Loucy (cell line): ENCODE measurements at regions not wholly inside any gene's neighbourhood (a gene's known extent, or its start where the extent isn't known, plus 50 kb on each side); places are given as distances from the start of the nearest gene placed in this dataset.

Experiments used
- H2AFZ ChIP-seq: fragments of 200-600 bp; sonication (generic); 2 replicates; pipeline ENCODE4 v1.6.0; 2016; ENCODE audit warnings: antibody characterized with exemption, mild to moderate bottlenecking, low read length, moderate library complexity
- H3F3A ChIP-seq: fragments of 200-600 bp; 2 replicates; pipeline ENCODE4 v1.6.0; 2016; ENCODE audit warnings: antibody characterized with exemption, low read depth, mild to moderate bottlenecking
- H3K27me3 ChIP-seq: fragments of 200-600 bp; sonication (generic); 2 replicates; pipeline ENCODE4 v1.6.1; 2014; ENCODE audit warnings: low read length, mild to moderate bottlenecking; ENCODE audit not compliant: insufficient read depth, poor library complexity, severe bottlenecking
- H3K36me3 ChIP-seq: fragments of 200-600 bp; sonication (generic); 2 replicates; pipeline ENCODE4 v1.6.1; 2016; ENCODE audit warnings: low read length; ENCODE audit not compliant: insufficient read depth
- H3K4me1 ChIP-seq: fragments of 200-600 bp; sonication (generic); 2 replicates; pipeline ENCODE4 v1.5.1; 2014; ENCODE audit warnings: low read length, mild to moderate bottlenecking; ENCODE audit not compliant: insufficient read depth, poor library complexity, severe bottlenecking
- H3K4me2 ChIP-seq: fragments of 200-600 bp; sonication (generic); 2 replicates; pipeline ENCODE4 v1.6.0; 2014; ENCODE audit warnings: antibody characterized with exemption, low read length, low read depth, mild to moderate bottlenecking; ENCODE audit not compliant: poor library complexity, severe bottlenecking
- H3K4me3 ChIP-seq: fragments of 200-600 bp; sonication (generic); 2 replicates; pipeline ENCODE4 v1.5.1; 2014; ENCODE audit warnings: low read length, mild to moderate bottlenecking, mixed read lengths; ENCODE audit not compliant: poor library complexity, severe bottlenecking
- H3K79me2 ChIP-seq: fragments of 200-600 bp; sonication (generic); 2 replicates; pipeline ENCODE4 v1.6.1; 2014; ENCODE audit warnings: low read length; ENCODE audit not compliant: insufficient read depth
- H3K9ac ChIP-seq: fragments of 200-600 bp; sonication (generic); 2 replicates; pipeline ENCODE4 v1.6.0; 2014; ENCODE audit warnings: mild to moderate bottlenecking, low read depth, low read length, moderate library complexity; ENCODE audit not compliant: poor library complexity, severe bottlenecking
- H3K9me2 ChIP-seq: fragments of 200-600 bp; sonication (generic); replicated peaks from 2 replicates; pipeline ENCODE4 v1.6.1; 2016; ENCODE audit warnings: low read depth, low read length, mixed read lengths
- H3K9me3 ChIP-seq: fragments of 200-600 bp; sonication (generic); 2 replicates; pipeline ENCODE4 v1.6.1; 2014; ENCODE audit warnings: mild to moderate bottlenecking, antibody characterized with exemption, low read length, low read depth; ENCODE audit not compliant: insufficient read depth
- H4K20me1 ChIP-seq: fragments of 200-600 bp; sonication (generic); 2 replicates; pipeline ENCODE4 v1.6.0; 2014; ENCODE audit warnings: antibody characterized with exemption, low read length, mild to moderate bottlenecking; ENCODE audit not compliant: insufficient read depth, poor library complexity, severe bottlenecking
- CTCF ChIP-seq: fragments of 200-600 bp; sonication (generic); conservative IDR thresholded peaks from 2 replicates; pipeline ENCODE4 v1.5.1; 2014; ENCODE audit warnings: mild to moderate bottlenecking, antibody characterized with exemption, low read length
- EZH2phosphoT487 ChIP-seq: fragments of 200-600 bp; IDR thresholded peaks from 2 replicates; pipeline ENCODE4 v1.6.1; 2018; ENCODE audit warnings: antibody characterized with exemption, mild to moderate bottlenecking, moderate library complexity, borderline replicate concordance

GRCh38 chr1:187836557-187836956 lies 1007.8 kb downstream of the PLA2G4A start:
- Histone ChIP-seq H3K9ac (no peak overlapping the region), H4K20me1 (no peaks in the 10 kb centered on the region), H3K9me2 (no peaks in the 10 kb centered on the region), H2AFZ (no peak overlapping the region), H3K4me1 (no peaks in the 10 kb centered on the region), H3K79me2 (no peaks in the 10 kb centered on the region), H3F3A (no peaks in the 10 kb centered on the region), H3K9me3 (no peaks in the 10 kb centered on the region), H3K27me3 (no peaks in the 10 kb centered on the region), H3K4me2 (no peak overlapping the region), H3K4me3 (no peak overlapping the region), H3K36me3 (no peaks in the 10 kb centered on the region)
- TF ChIP-seq EZH2phosphoT487, result no peak
- TF ChIP-seq CTCF, result no peak

- H3K9me3 ChIP-seq, result no peaks in the 10 kb centered on the region
These were observed 1009.0 kb downstream of the PLA2G4A start for GRCh38 chr1:187837787-187838186.

GRCh38 chr1:187838335-187839293 lies 1009.9 kb downstream of the PLA2G4A start:
- no peaks in the 10 kb centered on the region for H3K9me2 ChIP-seq
- TF ChIP-seq EZH2phosphoT487 (no peak), CTCF (no peak)
- no peak overlapping the region for H3K9ac ChIP-seq
- no peaks in the 10 kb centered on the region for H3K4me1 ChIP-seq
- H3K79me2 ChIP-seq, result no peaks in the 10 kb centered on the region
- H3K27me3 ChIP-seq, result no peaks in the 10 kb centered on the region
- H2AFZ ChIP-seq, result no peak overlapping the region
- no peaks in the 10 kb centered on the region for H3F3A ChIP-seq
- no peaks in the 10 kb centered on the region for H3K9me3 ChIP-seq
- no peak overlapping the region for H3K4me3 ChIP-seq
- no peaks in the 10 kb centered on the region for H3K36me3 ChIP-seq
- no peaks in the 10 kb centered on the region for H4K20me1 ChIP-seq
- no peak overlapping the region for H3K4me2 ChIP-seq

More at GRCh38 chr1:187837787-187838186, 1009.0 kb downstream of the PLA2G4A start:
- Histone ChIP-seq H4K20me1 (no peaks in the 10 kb centered on the region), H3K9ac (no peak overlapping the region), H3K4me3 (no peak overlapping the region), H3K36me3 (no peaks in the 10 kb centered on the region), H3K27me3 (no peaks in the 10 kb centered on the region), H3K4me2 (no peak overlapping the region), H2AFZ (no peak overlapping the region), H3K4me1 (no peaks in the 10 kb centered on the region), H3K9me2 (no peaks in the 10 kb centered on the region), H3K79me2 (no peaks in the 10 kb centered on the region), H3F3A (no peaks in the 10 kb centered on the region)
- TF ChIP-seq EZH2phosphoT487, result no peak
- TF ChIP-seq CTCF, result no peak
